Prostate gland (tissue), 2 donors: ENCODE measurements at regions not wholly inside any gene's neighbourhood (a gene's known extent, or its start where the extent isn't known, plus 50 kb on each side); places are given as distances from the start of the nearest gene placed in this dataset.
"Not testable (repeated sequence)": the region's sequence is repeated elsewhere in the genome, so short reads cannot be mapped to it uniquely, and the experiment has no call there.

ENCODE experiments used
- DNase-seq: peaks from one replicate; pipeline ENCODE4 v3.0.0-alpha.2; 2019; ENCODE audit warnings: low spot score
- H3K27ac ChIP-seq, 2 donors: fragments of 200-600 bp; sonication (generic); 2 replicates each; pipeline ENCODE4 v1.5.1; 2017 to 2019
- H3K27me3 ChIP-seq: fragments of 200-600 bp; sonication (generic); replicated peaks from 2 replicates; pipeline ENCODE4 v1.5.1; 2019; ENCODE audit not compliant: insufficient read depth
- H3K36me3 ChIP-seq, 2 donors: fragments of 200-600 bp; sonication (generic); 1 replicate in 1 of 2; 2 replicates in 1 of 2; pipeline versions ENCODE4 v1.5.1 to v1.8.1; 2017 to 2019
- H3K4me1 ChIP-seq: fragments of 200-600 bp; sonication (generic); replicated peaks from 2 replicates; pipeline ENCODE4 v1.5.1; 2019
- H3K4me3 ChIP-seq, 2 donors: fragments of 200-600 bp; sonication (generic); 2 replicates each; pipeline ENCODE4 v1.5.1; 2017 to 2019
- H3K9me3 ChIP-seq: fragments of 200-600 bp; sonication (generic); 2 replicates; pipeline ENCODE4 v1.5.1; 2017
- CTCF ChIP-seq, 4 experiments: fragments of 200-600 bp in 2 of 4; fragments of 450-650 bp in 2 of 4; sonication (generic) in 2 of 4; IDR thresholded peaks; 1 replicate in 3 of 4; 2 replicates in 1 of 4; pipeline ENCODE4 v1.5.1; 2016 to 2019; ENCODE audit warnings: antibody characterized with exemption in 4 of 4, mild to moderate bottlenecking in 2 of 4, moderate library complexity in 2 of 4
- POLR2A ChIP-seq: fragments of 450-650 bp; IDR thresholded peaks from one replicate; pipeline ENCODE4 v1.6.1; 2016; ENCODE audit warnings: antibody characterized with exemption, mild to moderate bottlenecking
- POLR2AphosphoS5 ChIP-seq: sonication (generic); formaldehyde crosslinking; IDR thresholded peaks from one replicate; pipeline ENCODE4 v1.6.1; 2017; ENCODE audit warnings: antibody characterized with exemption
- WGBS: methylation state at CpG from one replicate; pipeline ENCODE4 v1.1.5; 2018; 5-methylcytosine and 5-hydroxymethylcytosine counted together
- intact Hi-C: fragments of 100-400 bp; cut with DNase I; formaldehyde crosslinking; loops from one replicate; pipeline ENCODE4 v1.14.2; 2022

- Histone ChIP-seq H3K27me3 (no peaks in the 10 kb centered on the region), H3K4me3 (no peak overlapping the region), H3K4me1 (no peaks in the 10 kb centered on the region), H3K36me3 (no peaks in the 10 kb centered on the region), H3K27ac (no peak overlapping the region), H3K9me3 (no peaks in the 10 kb centered on the region)
- intact Hi-C loops, result no loop called here
- WGBS, result 92% methylated on average over 1 of the region's 1 CpG
- no peak for DNase-seq
- TF ChIP-seq POLR2AphosphoS5 (no peak), POLR2A (no peak), CTCF (IDR thresholded peaks at IDR 0.05) (no peak)
Observed at GRCh38 chr2:146701183-146701582, 1143.6 kb upstream of the ACVR2A start.

DNA sequence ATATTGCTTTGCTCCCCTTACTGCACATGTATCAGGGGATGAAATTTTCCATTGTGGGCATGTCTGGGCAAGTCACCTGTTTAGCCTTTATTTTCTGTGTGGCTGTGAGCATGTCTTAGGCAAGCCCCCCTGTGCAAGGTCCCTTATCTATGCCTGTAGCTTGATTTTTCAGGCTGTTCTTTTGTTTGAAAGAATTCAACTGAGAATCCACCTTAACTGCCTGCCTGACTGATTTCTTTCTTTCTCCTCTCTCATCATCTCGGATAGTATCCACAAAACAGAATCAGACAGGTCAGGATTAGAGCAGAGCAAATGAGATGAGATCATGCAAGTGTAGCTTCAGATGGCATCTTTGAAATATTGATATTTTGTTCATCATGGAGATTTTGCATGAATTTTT is 1147.5 kb upstream of the ACVR2A start:
- 88% methylated on average over 1 of the region's 1 CpG for WGBS
- no peak for DNase-seq
- Histone ChIP-seq H3K4me1 (no peaks in the 10 kb centered on the region), H3K4me3 (no peak overlapping the region), H3K27ac (no peak overlapping the region), H3K36me3 (no peaks in the 10 kb centered on the region), H3K27me3 (no peaks in the 10 kb centered on the region), H3K9me3 (no peaks in the 10 kb centered on the region)
- intact Hi-C loops, result no loop called here
- TF ChIP-seq POLR2AphosphoS5 (no peak), CTCF (IDR thresholded peaks at IDR 0.05) (no peak), POLR2A (no peak)

DNA sequence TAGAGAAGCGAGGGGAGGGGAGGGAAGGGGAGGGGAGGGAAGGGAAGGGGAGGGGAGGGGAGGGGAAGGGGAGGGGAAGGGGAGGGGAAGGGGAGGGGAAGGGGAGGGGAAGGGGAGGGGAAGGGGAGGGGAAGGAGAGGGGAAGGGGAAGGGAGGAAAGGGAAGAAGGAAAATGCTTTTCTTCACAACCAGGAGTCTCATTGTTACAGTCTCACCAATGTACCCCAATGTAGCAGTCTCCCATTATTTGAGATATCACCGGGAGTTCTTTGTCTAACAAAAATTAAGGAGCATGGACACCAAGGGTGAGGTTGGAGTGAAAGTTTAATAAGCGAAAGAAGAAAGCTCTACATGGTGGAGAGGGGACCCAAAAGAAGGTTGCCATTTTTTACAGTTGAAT is 1148.0 kb upstream of the ACVR2A start:
- DNase-seq, H3K27ac ChIP-seq, H3K9me3 ChIP-seq, H3K4me1 ChIP-seq, H3K4me3 ChIP-seq, intact Hi-C loops, H3K27me3 ChIP-seq, H3K36me3 ChIP-seq: not testable (repeated sequence)
- 77% methylated on average over 3 of the region's 3 CpGs for WGBS

GRCh38 chr2:146681991-146682390 is 1162.8 kb upstream of the ACVR2A start:
- Histone ChIP-seq H3K4me1 (no peaks in the 10 kb centered on the region), H3K27ac (no peak overlapping the region), H3K27me3 (no peaks in the 10 kb centered on the region), H3K4me3 (no peak overlapping the region), H3K36me3 (no peaks in the 10 kb centered on the region), H3K9me3 (no peaks in the 10 kb centered on the region)
- 100% methylated on average over 1 of the region's 1 CpG for WGBS
- TF ChIP-seq POLR2AphosphoS5 (no peak), POLR2A (no peak), CTCF (IDR thresholded peaks at IDR 0.05) (no peak)
- no peak for DNase-seq
- intact Hi-C loops, result no loop called here

DNA sequence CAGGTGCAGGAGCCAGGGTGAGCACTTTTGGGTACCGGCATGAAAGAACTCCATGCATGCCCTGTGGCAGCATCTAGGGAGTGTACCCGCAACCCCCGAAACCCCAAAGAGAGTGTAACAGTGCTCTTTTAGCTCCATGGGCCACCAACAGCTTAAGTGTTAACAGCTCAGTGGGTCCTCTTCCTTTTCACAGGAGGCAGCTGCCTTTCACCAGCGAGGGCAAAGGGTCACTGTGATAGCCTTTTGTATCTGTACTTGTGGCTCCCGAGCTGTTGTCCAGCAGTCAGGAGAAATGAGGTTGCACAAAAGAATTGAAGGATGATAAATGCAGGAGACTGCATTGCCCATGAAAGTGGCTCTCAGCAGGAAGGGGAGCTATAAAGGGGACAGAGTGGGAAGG is 1166.3 kb upstream of the ACVR2A start:
- intact Hi-C loops, result no loop called here
- H3K36me3 ChIP-seq, result no peaks in the 10 kb centered on the region
- no peaks in the 10 kb centered on the region for H3K4me1 ChIP-seq
- TF ChIP-seq CTCF (IDR thresholded peaks at IDR 0.05) (no peak), POLR2AphosphoS5 (no peak), POLR2A (no peak)
- H3K27ac ChIP-seq, result no peak overlapping the region
- no peak overlapping the region for H3K4me3 ChIP-seq
- no peaks in the 10 kb centered on the region for H3K9me3 ChIP-seq
- no peaks in the 10 kb centered on the region for H3K27me3 ChIP-seq
- 92% methylated on average over 5 of the region's 5 CpGs for WGBS
- no peak for DNase-seq
